ENCODE measurements at regions not wholly inside any gene's neighbourhood (a gene's known extent, or its start where the extent isn't known, plus 50 kb on each side); places are given as distances from the start of the nearest gene placed in this dataset.

DNA sequence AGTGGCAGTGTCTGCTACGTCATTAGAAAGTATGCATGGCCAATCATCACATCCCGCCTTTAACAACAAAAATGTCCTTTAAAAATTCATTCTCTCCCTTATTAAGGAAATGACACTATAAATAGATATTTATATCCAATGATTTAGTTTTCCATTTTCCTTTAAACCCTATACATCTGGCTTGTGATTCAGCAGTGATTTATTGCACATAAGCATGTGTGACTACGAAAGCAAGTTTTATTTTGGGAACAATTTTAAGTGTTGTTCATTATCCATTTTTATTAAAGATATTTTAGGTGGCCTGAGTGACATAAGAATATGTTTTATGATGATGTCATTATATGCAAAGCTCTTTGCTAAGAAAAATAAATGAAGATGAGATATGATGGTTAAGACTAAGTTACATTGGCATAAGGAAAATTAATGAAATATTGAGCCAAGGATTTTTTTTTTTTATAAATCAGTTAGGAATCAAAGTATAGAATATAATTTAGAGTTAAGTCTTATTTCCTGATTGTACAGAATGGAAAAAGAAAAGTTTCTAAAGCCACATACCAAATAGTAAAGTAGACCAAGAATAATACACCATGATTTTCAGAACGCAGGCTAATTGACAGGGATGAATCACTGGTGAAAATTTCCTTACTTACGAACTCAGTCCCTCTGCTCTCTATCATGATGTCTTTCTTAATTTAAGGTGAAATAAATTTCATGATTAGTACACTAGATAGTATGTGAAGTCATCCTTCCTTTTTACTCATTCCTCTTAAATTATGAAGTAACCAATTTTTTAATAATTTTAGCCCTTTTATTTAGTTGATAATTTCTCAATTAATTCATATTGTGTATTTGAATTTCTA lies 822.4 kb downstream of the FAT4 start:
- no peaks in the 10 kb centered on the region for H3K27me3 ChIP-seq (replicated peaks)
- TF ChIP-seq, protein P1, sequence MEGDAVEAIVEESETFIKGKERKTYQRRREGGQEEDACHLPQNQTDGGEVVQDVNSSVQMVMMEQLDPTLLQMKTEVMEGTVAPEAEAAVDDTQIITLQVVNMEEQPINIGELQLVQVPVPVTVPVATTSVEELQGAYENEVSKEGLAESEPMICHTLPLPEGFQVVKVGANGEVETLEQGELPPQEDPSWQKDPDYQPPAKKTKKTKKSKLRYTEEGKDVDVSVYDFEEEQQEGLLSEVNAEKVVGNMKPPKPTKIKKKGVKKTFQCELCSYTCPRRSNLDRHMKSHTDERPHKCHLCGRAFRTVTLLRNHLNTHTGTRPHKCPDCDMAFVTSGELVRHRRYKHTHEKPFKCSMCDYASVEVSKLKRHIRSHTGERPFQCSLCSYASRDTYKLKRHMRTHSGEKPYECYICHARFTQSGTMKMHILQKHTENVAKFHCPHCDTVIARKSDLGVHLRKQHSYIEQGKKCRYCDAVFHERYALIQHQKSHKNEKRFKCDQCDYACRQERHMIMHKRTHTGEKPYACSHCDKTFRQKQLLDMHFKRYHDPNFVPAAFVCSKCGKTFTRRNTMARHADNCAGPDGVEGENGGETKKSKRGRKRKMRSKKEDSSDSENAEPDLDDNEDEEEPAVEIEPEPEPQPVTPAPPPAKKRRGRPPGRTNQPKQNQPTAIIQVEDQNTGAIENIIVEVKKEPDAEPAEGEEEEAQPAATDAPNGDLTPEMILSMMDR (IDR thresholded peaks at IDR 0.05; ENCODE audit: low read depth, low read length, missing control alignments): no peak
- in situ Hi-C loops (cut with HindIII; ENCODE audit: low pct_ligation_motif_present, low sequenced_read_pairs): no loop called here
- H3K36me3 ChIP-seq (replicated peaks): no peaks in the 10 kb centered on the region
- H3K4me3 ChIP-seq (ENCODE audit: low read depth, low read length): no peak overlapping the region
- H3K27ac ChIP-seq: no peak overlapping the region
- no peak for DNase-seq

DNA sequence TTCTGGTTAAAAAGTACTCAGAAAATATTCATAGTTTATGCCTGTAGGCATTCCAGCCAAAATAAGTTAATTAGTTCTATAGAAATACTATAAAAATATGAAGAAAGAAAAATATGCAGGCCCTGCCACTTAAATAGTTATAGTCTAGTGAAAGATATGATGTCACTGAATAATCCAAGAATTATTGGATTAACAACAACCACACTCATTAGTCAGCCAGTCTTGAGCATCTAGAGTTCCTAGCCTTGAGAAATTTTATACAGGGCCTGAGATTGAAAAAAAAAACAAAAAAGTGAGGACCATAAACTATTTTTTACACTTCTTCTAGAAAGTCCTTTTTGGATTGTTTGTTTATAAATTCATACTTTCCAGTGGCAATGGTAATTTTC lies 823.0 kb downstream of the FAT4 start:
- no peaks in the 10 kb centered on the region for H3K36me3 ChIP-seq (replicated peaks)
- DNase-seq: no peak
- TF ChIP-seq, protein P1 (IDR thresholded peaks at IDR 0.05; ENCODE audit: low read depth, low read length, missing control alignments): no peak
- no peak overlapping the region for H3K27ac ChIP-seq
- H3K27me3 ChIP-seq (replicated peaks): no peaks in the 10 kb centered on the region
- in situ Hi-C loops (cut with HindIII; ENCODE audit: low pct_ligation_motif_present, low sequenced_read_pairs): no loop called here
- no peak overlapping the region for H3K4me3 ChIP-seq (ENCODE audit: low read depth, low read length)

DNA sequence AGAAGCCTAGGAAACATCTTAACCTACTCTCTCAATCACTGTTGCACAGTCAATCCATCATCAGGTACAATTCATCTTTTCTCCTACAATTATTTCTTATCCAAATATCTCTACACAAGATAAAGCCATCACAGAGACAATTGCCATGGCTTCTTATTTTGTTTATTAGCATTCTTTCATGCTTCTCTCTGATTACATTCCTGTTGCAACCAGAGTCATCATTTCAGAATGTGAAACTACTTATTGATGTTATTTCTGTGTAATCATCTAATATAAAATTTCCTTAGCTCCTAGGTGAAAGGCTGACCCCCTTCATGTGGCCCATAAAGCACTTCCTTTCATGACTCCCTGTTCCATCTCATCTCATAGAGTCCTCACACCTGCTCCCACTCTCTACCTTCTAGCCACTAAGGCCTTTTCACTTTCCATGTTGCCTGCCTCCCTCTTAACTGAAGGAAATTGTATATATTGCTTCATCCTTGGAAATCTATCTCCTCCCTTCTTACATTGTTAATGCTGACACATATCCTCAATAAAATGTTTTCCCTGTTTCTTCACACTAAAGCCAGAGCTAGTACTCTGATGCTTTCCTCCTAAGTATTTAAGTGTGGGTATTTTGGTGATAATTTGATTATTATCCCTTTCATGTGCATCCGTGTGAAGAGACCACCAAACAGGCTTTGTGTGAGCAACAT lies 829.9 kb downstream of the FAT4 start:
- TF ChIP-seq, protein P1 (IDR thresholded peaks at IDR 0.05; ENCODE audit: low read depth, low read length, missing control alignments): no peak
- no peaks in the 10 kb centered on the region for H3K36me3 ChIP-seq (replicated peaks)
- in situ Hi-C loops (cut with HindIII; ENCODE audit: low pct_ligation_motif_present, low sequenced_read_pairs): no loop called here
- no peaks in the 10 kb centered on the region for H3K27me3 ChIP-seq (replicated peaks)
- no peak overlapping the region for H3K27ac ChIP-seq
- no peak for DNase-seq
- H3K4me3 ChIP-seq (ENCODE audit: low read depth, low read length): no peak overlapping the region

DNA sequence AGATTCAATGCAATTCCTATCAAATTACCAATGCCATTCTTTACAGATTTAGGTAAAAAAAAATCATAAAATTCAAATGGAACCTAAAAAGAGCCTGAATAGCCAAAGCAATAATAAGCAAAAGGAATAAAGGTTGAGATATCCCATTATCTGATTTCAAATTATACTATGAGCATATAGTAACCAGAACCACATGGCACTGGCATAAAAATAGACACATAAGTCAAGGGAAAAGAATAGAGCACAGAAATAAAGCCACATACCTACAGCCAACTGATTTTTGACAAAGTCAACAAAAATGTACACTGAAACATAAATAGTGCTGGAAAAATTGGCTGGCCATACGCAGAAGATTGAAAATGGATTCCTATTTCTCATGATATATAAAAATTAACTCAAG lies 853.7 kb downstream of the FAT4 start:
- H3K36me3 ChIP-seq (replicated peaks): no peaks in the 10 kb centered on the region
- DNase-seq: no peak
- no peak overlapping the region for H3K4me3 ChIP-seq (ENCODE audit: low read depth, low read length)
- no peaks in the 10 kb centered on the region for H3K27me3 ChIP-seq (replicated peaks)
- in situ Hi-C loops (cut with HindIII; ENCODE audit: low pct_ligation_motif_present, low sequenced_read_pairs): no loop called here
- TF ChIP-seq, protein P1 (IDR thresholded peaks at IDR 0.05; ENCODE audit: low read depth, low read length, missing control alignments): no peak
- no peak overlapping the region for H3K27ac ChIP-seq

DNA sequence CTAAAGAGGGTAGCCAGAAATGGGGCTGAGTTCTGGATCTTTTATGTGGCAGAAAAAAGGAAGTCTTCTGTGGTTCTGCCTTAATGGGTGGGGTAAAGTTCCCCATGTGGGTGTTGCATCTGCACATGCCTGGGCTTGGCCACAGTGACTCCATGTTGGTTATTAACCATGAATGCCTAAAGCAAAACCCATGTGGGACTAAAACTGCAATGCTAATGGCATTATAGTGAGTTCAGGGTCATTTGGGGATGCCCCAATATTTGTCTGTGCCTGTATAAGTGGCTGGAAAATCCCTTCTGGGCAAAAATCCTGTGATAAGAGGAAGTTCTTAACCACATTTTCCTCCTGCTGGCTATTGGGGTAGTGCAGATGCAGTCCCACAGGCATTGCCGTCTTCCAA lies 857.4 kb downstream of the FAT4 start:
- no peaks in the 10 kb centered on the region for H3K36me3 ChIP-seq (replicated peaks)
- TF ChIP-seq, protein P1 (IDR thresholded peaks at IDR 0.05; ENCODE audit: low read depth, low read length, missing control alignments): no peak
- in situ Hi-C loops (cut with HindIII; ENCODE audit: low pct_ligation_motif_present, low sequenced_read_pairs): no loop called here
- H3K27ac ChIP-seq: no peak overlapping the region
- DNase-seq: no peak
- no peak overlapping the region for H3K4me3 ChIP-seq (ENCODE audit: low read depth, low read length)
- H3K27me3 ChIP-seq (replicated peaks): no peaks in the 10 kb centered on the region
